AG10803 (cell line): ENCODE measurements at regions not wholly inside any gene's neighbourhood (a gene's known extent, or its start where the extent isn't known, plus 50 kb on each side); places are given as distances from the start of the nearest gene placed in this dataset.
A peak's percentile ranks its signal among the peaks of the same experiment; 100 is the strongest.

Experiments used
- DNase-seq: peaks from one replicate; pipeline ENCODE4 v3.0.0; 2010; ENCODE audit warnings: low read depth
- H3K4me3 ChIP-seq: 2 replicates; pipeline ENCODE4 v1.5.1; 2011; ENCODE audit warnings: mild to moderate bottlenecking, low read length, control low read depth
- TF ChIP-seq, protein P1 (sequence below): conservative IDR thresholded peaks from 2 replicates; pipeline ENCODE4 v1.5.1; 2011; ENCODE audit warnings: mild to moderate bottlenecking, low read length, control low read depth, inconsistent platforms

DNA sequence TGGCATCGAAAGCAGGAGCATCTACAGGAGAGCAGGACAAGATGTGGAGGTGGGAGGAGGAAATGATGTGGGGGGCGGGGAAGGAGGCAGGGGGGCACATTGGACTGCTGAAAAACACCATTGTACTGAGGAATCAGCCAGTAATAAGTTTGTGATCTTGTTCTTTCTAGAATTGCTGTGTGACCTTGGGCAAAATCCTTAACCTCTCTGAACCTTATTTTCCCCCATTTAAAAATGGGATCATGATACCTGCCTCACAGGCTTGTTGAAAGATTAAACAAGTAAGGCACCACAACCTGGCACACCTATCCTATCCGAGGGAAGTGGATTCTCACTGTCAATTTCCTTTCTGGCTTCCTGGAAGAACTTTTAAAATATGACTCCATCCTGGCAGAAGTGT lies 56.9 kb upstream of the ARRDC4 start:
- no peak overlapping the region for H3K4me3 ChIP-seq
- TF ChIP-seq, protein P1, sequence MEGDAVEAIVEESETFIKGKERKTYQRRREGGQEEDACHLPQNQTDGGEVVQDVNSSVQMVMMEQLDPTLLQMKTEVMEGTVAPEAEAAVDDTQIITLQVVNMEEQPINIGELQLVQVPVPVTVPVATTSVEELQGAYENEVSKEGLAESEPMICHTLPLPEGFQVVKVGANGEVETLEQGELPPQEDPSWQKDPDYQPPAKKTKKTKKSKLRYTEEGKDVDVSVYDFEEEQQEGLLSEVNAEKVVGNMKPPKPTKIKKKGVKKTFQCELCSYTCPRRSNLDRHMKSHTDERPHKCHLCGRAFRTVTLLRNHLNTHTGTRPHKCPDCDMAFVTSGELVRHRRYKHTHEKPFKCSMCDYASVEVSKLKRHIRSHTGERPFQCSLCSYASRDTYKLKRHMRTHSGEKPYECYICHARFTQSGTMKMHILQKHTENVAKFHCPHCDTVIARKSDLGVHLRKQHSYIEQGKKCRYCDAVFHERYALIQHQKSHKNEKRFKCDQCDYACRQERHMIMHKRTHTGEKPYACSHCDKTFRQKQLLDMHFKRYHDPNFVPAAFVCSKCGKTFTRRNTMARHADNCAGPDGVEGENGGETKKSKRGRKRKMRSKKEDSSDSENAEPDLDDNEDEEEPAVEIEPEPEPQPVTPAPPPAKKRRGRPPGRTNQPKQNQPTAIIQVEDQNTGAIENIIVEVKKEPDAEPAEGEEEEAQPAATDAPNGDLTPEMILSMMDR: no peak
- no peak for DNase-seq

GRCh38 chr15:97903971-97904572 lies 56.4 kb upstream of the ARRDC4 start:
- H3K4me3 ChIP-seq: peak overlapping the region; percentile 16; the same call in 1 of the 2 replicates
- DNase-seq: peak; percentile 75
- TF ChIP-seq, protein P1: peak; percentile 74

- H3K4me3 ChIP-seq: no peak overlapping the region
- peak; percentile 60 for DNase-seq
- TF ChIP-seq, protein P1: peak; percentile 99
These were observed 51.1 kb upstream of the ARRDC4 start for GRCh38 chr15:97909291-97909891.
